Fibroblast of villous mesenchyme (primary cell): ENCODE measurements at regions not wholly inside any gene's neighbourhood (a gene's known extent, or its start where the extent isn't known, plus 50 kb on each side); places are given as distances from the start of the nearest gene placed in this dataset.

ENCODE experiments used
- DNase-seq: peaks from one replicate; pipeline ENCODE4 v3.0.0-alpha.2; 2010; ENCODE audit warnings: low read depth
- H3K4me3 ChIP-seq: 2 replicates; pipeline ENCODE4 v1.5.1; 2011; ENCODE audit warnings: low read depth, mild to moderate bottlenecking, low read length
- CTCF ChIP-seq: IDR thresholded peaks from 2 replicates; pipeline ENCODE4 v1.5.1; 2012; ENCODE audit warnings: low read depth, mild to moderate bottlenecking, low read length; ENCODE audit not compliant: insufficient read depth

DNA sequence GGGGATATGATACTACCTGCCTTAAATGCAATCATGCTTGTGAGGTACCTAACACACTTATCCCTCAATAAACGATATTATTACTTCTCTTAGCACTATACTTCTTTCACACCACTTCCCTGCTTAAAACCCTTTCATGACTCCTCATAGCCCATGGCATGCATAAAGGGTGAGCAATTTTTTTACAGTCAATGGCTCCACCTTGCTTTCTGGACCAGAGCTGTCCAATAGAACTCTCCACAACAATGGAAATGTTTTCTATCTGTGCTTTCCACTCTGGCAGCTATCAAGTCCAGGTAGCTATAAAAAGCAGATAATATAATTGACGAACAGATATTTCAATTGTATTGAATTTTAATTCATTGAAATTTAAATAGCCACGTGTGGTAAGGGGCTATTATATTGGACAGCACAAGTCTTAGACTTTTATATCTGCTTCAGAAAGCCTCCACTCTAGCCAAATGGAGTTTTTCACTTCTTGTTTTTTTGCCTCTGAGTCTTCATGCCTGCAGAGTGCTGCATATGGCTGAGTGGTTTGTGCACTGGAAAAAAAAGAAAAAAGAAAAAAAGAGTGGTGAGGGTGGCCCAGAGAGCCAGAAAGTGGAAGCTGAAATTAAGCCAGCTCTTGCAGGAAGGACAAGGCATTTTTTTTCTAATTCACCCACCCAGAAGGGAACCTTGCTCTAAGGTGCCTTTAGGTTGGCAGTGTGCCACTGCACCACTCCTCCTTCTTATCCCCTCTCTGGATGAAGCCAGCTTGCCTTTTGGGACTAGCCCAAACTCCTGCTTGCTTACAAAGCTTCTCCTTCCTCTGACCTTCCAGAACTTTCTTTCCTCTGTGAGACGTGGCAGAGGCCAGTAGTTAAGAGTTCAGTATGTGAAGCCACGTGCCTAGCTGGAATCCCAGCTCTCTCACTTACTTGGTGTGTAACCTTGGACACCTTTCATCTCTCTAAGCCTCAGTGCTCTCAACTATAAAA lies 239.0 kb upstream of the LRTM1 start:
- H3K4me3 ChIP-seq = no peak overlapping the region
- TF ChIP-seq CTCF = peak; percentile 17
- DNase-seq = peak; percentile 50

DNA sequence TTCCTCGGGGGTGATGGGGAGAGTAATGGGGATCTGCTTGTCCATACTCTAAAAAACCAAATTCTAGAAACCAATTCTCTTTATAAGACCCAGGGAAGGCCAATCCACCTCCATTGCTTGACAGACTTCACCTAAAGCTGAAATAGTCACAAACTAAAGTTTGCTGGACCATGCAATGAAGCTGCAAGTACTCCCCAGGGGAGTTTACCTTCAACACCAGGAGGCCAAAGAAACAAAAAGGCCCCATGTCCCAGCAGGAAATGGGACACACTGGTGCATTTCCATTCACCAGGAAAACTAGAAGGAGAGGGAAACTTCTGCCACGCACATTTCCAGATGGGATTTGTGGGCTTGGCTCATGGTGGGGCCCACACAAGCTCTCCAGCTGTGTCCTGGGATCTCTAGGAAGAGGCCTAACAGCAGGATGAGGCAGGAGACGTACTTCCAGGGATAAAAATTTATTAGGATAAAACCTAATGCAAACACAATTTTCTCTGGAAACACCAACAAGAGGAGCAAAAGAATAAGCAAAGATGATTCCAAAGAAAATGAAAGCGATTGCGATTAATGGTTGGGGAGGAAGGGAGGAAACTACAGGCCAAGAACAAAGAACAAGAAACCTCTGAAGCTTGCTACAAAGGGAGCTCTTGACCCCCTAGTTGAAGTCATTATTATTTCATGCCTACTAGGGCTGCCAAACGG lies 238.0 kb upstream of the LRTM1 start:
- no peak overlapping the region for H3K4me3 ChIP-seq
- DNase-seq = peak; percentile 36
- no peak for TF ChIP-seq CTCF

GRCh38 chr3:55165278-55165677 lies 237.4 kb upstream of the LRTM1 start:
- DNase-seq = peak; percentile 87
- no peak for TF ChIP-seq CTCF
- H3K4me3 ChIP-seq = no peak overlapping the region

DNA sequence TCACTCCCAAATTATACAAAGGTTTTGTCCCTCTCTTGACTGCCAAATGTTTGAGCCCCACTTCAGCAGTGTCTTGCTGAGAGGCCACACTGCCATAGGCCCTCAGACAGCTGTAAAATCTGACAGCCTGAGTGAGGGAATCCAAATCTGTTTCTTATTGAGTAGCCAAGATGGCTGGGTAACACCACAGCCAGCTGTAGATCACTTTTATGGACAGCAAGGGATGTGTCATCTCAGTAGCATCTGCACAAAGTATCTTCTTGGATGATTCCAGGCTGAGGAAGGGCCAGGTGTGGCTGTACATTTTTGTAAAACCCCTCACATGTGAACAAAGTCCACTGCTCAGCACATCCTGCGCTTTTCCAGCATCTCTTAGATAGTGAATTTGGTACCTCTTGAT lies 237.0 kb upstream of the LRTM1 start:
- H3K4me3 ChIP-seq = no peak overlapping the region
- peak; percentile 77 for DNase-seq
- TF ChIP-seq CTCF = no peak

DNA sequence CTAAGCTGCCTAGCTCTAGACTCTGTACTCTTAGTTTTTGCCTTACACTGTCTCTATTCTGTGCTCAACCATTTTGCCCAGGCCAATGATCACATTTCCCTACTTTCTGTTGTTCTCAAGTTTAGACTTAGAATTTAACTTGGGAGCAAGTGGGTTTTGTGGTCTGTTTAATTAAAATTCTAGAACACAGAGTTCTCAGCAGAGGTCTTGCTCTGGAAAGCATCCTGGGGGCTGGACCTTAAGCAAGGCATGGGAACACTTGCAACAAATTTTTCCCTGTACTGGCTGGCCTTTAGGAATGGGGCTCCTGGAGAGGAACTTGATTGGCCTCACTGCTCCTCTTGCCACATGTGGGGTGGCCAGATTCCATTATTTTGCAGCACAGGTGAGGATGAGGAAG lies 236.3 kb upstream of the LRTM1 start:
- H3K4me3 ChIP-seq = no peak overlapping the region
- peak; percentile 82 for DNase-seq
- TF ChIP-seq CTCF = no peak

- TF ChIP-seq CTCF = no peak
- no peak for DNase-seq
These were observed 235.6 kb upstream of the LRTM1 start for GRCh38 chr3:55163421-55163820.

More at GRCh38 chr3:55163421-55163820, 235.6 kb upstream of the LRTM1 start:
- no peak overlapping the region for H3K4me3 ChIP-seq
